ENCODE measurements at regions not wholly inside any gene's neighbourhood (a gene's known extent, or its start where the extent isn't known, plus 50 kb on each side); places are given as distances from the start of the nearest gene placed in this dataset.

DNA sequence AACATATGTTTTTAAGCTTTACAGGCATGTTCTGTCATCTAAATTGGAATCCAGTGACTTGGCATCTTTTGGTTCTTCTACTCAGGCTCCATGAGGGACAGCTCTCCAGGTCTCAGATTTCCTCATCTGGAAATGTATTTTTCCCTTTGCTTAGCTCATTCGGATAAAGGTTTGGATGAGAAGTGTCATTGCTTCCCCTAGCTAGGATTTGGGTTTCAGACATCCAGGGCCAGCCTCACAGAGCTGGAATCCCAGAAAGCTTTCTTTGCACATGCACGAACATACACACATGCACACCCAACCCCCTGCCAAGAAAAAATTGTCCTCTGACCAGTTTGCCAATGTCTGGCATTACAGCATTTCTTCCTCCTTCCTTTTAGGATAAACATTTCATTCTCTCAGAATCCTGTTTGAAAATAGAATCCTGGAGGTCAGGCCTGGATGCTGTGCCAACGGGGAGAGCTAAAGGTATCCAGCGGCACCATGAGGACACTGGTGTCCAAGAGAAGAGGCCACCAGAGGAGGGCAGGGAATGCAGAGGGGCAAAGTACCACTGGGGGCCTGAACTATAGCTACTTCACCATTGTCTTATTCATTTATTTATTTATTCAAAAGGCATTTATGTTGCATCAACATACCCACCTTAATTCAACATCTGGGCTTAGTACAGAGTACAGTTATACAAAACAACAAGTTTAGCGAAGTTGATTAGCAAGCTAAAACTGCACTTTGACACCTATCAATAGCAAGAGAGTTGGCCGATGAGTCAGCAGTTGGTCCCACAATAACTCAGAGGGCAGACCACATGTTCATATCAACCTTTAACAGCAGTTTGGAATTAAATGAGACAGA is 97.9 kb upstream of the ATL2 start:
- no peak for TF ChIP-seq CTCF (IDR thresholded peaks at IDR 0.05)
- no peak for TF ChIP-seq POLR2AphosphoS5 (IDR thresholded peaks at IDR 0.05)
- no peak for TF ChIP-seq POLR2A (IDR thresholded peaks at IDR 0.05)
- Histone ChIP-seq H3K4me3 (no peak overlapping the region), H3K4me1 (no peaks in the 10 kb centered on the region), H3K27ac (peak overlapping the region in 1 of 2 donors; percentile 17), H3K9me3 (peaks cover 0 to under 1% of the 10 kb centered on the region in 2 donors), H3K36me3 (no peaks in the 10 kb centered on the region), H3K27me3 (no peaks in the 10 kb centered on the region)
- intact Hi-C loops (cut with DNase I; ENCODE audit: low total_unique reads), result no loop called here
- DNase-seq (ENCODE audit: low spot score in 2 of 2), result peak in 1 of 2 donors; percentile 46

DNA sequence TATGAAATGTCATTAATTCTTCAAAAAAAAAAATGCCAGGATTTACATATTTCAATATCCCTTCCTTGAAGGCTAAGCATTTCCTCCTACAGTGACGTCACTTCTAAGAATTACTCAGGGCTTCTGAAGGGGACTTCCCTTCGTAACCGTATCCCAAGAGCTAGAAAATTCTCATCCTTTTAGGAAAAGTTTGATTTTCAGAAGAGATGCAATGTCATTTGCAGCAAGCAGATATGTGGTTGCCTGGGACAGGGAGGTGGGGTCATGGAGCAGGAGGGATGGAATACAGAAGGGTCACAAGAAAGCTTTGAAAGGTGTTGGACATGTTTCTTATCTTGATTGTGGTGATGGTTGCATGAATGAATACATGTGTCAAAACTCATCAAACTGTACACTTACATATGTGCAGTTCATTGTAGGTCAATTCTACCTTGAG is 97.0 kb upstream of the ATL2 start:
- no peak for TF ChIP-seq POLR2A (IDR thresholded peaks at IDR 0.05)
- no peak for TF ChIP-seq POLR2AphosphoS5 (IDR thresholded peaks at IDR 0.05)
- no peak for TF ChIP-seq CTCF (IDR thresholded peaks at IDR 0.05)
- intact Hi-C loops (cut with DNase I; ENCODE audit: low total_unique reads), result no loop called here
- no peaks in the 10 kb centered on the region for H3K27me3 ChIP-seq
- H3K9me3 ChIP-seq, result no peaks in the 10 kb centered on the region
- no peaks in the 10 kb centered on the region for H3K4me1 ChIP-seq
- no peaks in the 10 kb centered on the region for H3K36me3 ChIP-seq
- H3K27ac ChIP-seq, result no peak overlapping the region
- DNase-seq (ENCODE audit: low spot score in 2 of 2), result no peak
- H3K4me3 ChIP-seq, result no peak overlapping the region

- Histone ChIP-seq H3K27ac (no peak overlapping the region), H3K4me3 (no peak overlapping the region), H3K9me3 (no peaks in the 10 kb centered on the region), H3K36me3 (no peaks in the 10 kb centered on the region), H3K27me3 (no peaks in the 10 kb centered on the region), H3K4me1 (no peaks in the 10 kb centered on the region)
- TF ChIP-seq POLR2A (IDR thresholded peaks at IDR 0.05) (no peak), POLR2AphosphoS5 (IDR thresholded peaks at IDR 0.05) (no peak), CTCF (IDR thresholded peaks at IDR 0.05) (no peak)
- intact Hi-C loops (cut with DNase I; ENCODE audit: low total_unique reads), result no loop called here
- DNase-seq (ENCODE audit: low spot score in 2 of 2), result no peak
Measured at GRCh38 chr2:38473333-38474005, 96.4 kb upstream of the ATL2 start.

GRCh38 chr2:38470115-38470514 is 93.0 kb upstream of the ATL2 start:
- Histone ChIP-seq H3K27ac (no peak overlapping the region), H3K9me3 (no peaks in the 10 kb centered on the region), H3K27me3 (no peaks in the 10 kb centered on the region), H3K36me3 (no peaks in the 10 kb centered on the region), H3K4me1 (peaks cover 7 to 8% of the 10 kb centered on the region in 2 donors), H3K4me3 (no peak overlapping the region)
- no peak for TF ChIP-seq POLR2AphosphoS5 (IDR thresholded peaks at IDR 0.05)
- TF ChIP-seq CTCF (IDR thresholded peaks at IDR 0.05), result no peak
- intact Hi-C loops (cut with DNase I; ENCODE audit: low total_unique reads), result no loop called here
- DNase-seq (ENCODE audit: low spot score in 2 of 2), result no peak
